T47D (cell line): ENCODE measurements at regions not wholly inside any gene's neighbourhood (a gene's known extent, or its start where the extent isn't known, plus 50 kb on each side); places are given as distances from the start of the nearest gene placed in this dataset.
"Not testable (repeated sequence)": the region's sequence is repeated elsewhere in the genome, so short reads cannot be mapped to it uniquely, and the experiment has no call there.

Experiments used
- DNase-seq, 2 experiments: peaks; one replicate each; pipeline versions ENCODE4 v3.0.0 to v3.0.0-alpha.2; 2011 to 2012; ENCODE audit warnings: low read depth in 1 of 2, low spot score in 1 of 2
- JUND ChIP-seq: IDR thresholded peaks from 2 replicates; pipeline ENCODE4 v1.6.1; 2012; ENCODE audit warnings: low read depth
- in situ Hi-C: cut with HindIII; loops from 2 replicates; pipeline ENCODE4 v1.10.0; 2016; ENCODE audit warnings: low sequenced_read_pairs, low pct_unique_long_range_greater_than_20kb

- no peak for TF ChIP-seq JUND
- no peak for DNase-seq
- in situ Hi-C loops, result no loop called here
Observed at GRCh38 chr12:24349051-24349799, 399.8 kb upstream of the SOX5 start.

GRCh38 chr12:24348180-24348579, 398.7 kb upstream of the SOX5 start:
- in situ Hi-C loops, DNase-seq: not testable (repeated sequence)

GRCh38 chr12:24328261-24328660, 378.8 kb upstream of the SOX5 start:
- TF ChIP-seq JUND, result no peak
- in situ Hi-C loops, result no loop called here
- no peak for DNase-seq

- no peak for DNase-seq
- in situ Hi-C loops, result no loop called here
- no peak for TF ChIP-seq JUND
Observed at GRCh38 chr12:24325331-24325730, 375.9 kb upstream of the SOX5 start.

- in situ Hi-C loops, result no loop called here
- no peak for TF ChIP-seq JUND
- no peak for DNase-seq
Observed at GRCh38 chr12:24307716-24308335, 358.4 kb upstream of the SOX5 start.

- DNase-seq, result no peak
- in situ Hi-C loops, result no loop called here
- TF ChIP-seq JUND, result no peak
Observed at GRCh38 chr12:24307153-24307552, 357.7 kb upstream of the SOX5 start.

- no peak for TF ChIP-seq JUND
- in situ Hi-C loops, result no loop called here
- DNase-seq, result no peak
Observed at GRCh38 chr12:24306001-24306400, 356.5 kb upstream of the SOX5 start.

GRCh38 chr12:24304285-24304684, 354.8 kb upstream of the SOX5 start:
- DNase-seq, result no peak
- in situ Hi-C loops, result no loop called here
- no peak for TF ChIP-seq JUND

GRCh38 chr12:24302708-24303107, 353.2 kb upstream of the SOX5 start:
- DNase-seq, result no peak
- in situ Hi-C loops, result no loop called here
- no peak for TF ChIP-seq JUND

- TF ChIP-seq JUND, result no peak
- in situ Hi-C loops, result no loop called here
- no peak for DNase-seq
Observed at GRCh38 chr12:24297516-24297915, 348.0 kb upstream of the SOX5 start.

- TF ChIP-seq JUND, result no peak
- DNase-seq, result no peak
- in situ Hi-C loops, result no loop called here
Observed at GRCh38 chr12:24293549-24293948, 344.1 kb upstream of the SOX5 start.

- DNase-seq, result no peak
- no peak for TF ChIP-seq JUND
- in situ Hi-C loops, result no loop called here
Observed at GRCh38 chr12:24287963-24288362, 338.5 kb upstream of the SOX5 start.

GRCh38 chr12:24285448-24285847, 336.0 kb upstream of the SOX5 start:
- TF ChIP-seq JUND, result no peak
- no peak for DNase-seq
- in situ Hi-C loops, result no loop called here

GRCh38 chr12:24281341-24281740, 331.9 kb upstream of the SOX5 start:
- in situ Hi-C loops, result no loop called here
- no peak for TF ChIP-seq JUND
- no peak for DNase-seq
